Sigmoid colon (tissue), 6 donors: ENCODE measurements at regions not wholly inside any gene's neighbourhood (a gene's known extent, or its start where the extent isn't known, plus 50 kb on each side); places are given as distances from the start of the nearest gene placed in this dataset.
"Not testable (repeated sequence)": the region's sequence is repeated elsewhere in the genome, so short reads cannot be mapped to it uniquely, and the experiment has no call there.

Experiments used
- DNase-seq: peaks from one replicate; pipeline ENCODE4 v3.0.0-alpha.2; 2019
- H3K27ac ChIP-seq, 4 donors: fragments of 200-600 bp; sonication (generic); one replicate each; pipeline ENCODE4 v1.5.1; 2016 to 2019; ENCODE audit warnings: mild to moderate bottlenecking in 1 of 4
- H3K27me3 ChIP-seq, 3 donors: fragments of 200-600 bp; sonication (generic); one replicate each; pipeline ENCODE4 v1.5.1; 2019; ENCODE audit warnings: mild to moderate bottlenecking in 1 of 3
- H3K36me3 ChIP-seq, 4 donors: fragments of 200-600 bp; sonication (generic); one replicate each; pipeline ENCODE4 v1.5.1; 2016 to 2019
- H3K4me1 ChIP-seq, 4 donors: fragments of 200-600 bp; sonication (generic); one replicate each; pipeline ENCODE4 v1.5.1; 2017 to 2019
- H3K4me3 ChIP-seq, 4 donors: fragments of 200-600 bp; sonication (generic); one replicate each; pipeline ENCODE4 v1.5.1; 2017 to 2019; ENCODE audit warnings: mild to moderate bottlenecking in 2 of 4, moderate library complexity in 1 of 4
- H3K9me3 ChIP-seq, 4 donors: fragments of 200-600 bp in 3 of 4; sonication (generic) in 3 of 4; one replicate each; pipeline versions ENCODE4 v1.5.1 to v1.6.1; 2013 to 2019
- EP300 ChIP-seq, 4 donors: sonication (generic); formaldehyde crosslinking; IDR thresholded peaks; one replicate each; pipeline ENCODE4 v1.6.1; 2017; ENCODE audit warnings: antibody characterized with exemption in 4 of 4
- POLR2A ChIP-seq, 2 donors: fragments of 450-650 bp; IDR thresholded peaks; one replicate each; pipeline ENCODE4 v1.6.1; 2016; ENCODE audit warnings: antibody characterized with exemption in 2 of 2, mild to moderate bottlenecking in 2 of 2, moderate library complexity in 2 of 2
- POLR2AphosphoS5 ChIP-seq, 4 donors: sonication (generic); formaldehyde crosslinking; IDR thresholded peaks; one replicate each; pipeline ENCODE4 v1.6.1; 2017; ENCODE audit warnings: antibody characterized with exemption in 4 of 4
- WGBS, 2 donors: extraction: QIAGEN DNeasy Blood & Tissue Kit; methylation state at CpG; one replicate each; pipeline ENCODE4 v1.1.7; 2013; 5-methylcytosine and 5-hydroxymethylcytosine counted together
- intact Hi-C: fragments of 100-400 bp; cut with DNase I; formaldehyde crosslinking; loops from one replicate; pipeline ENCODE4 v1.15.1; 2023
- TF ChIP-seq, protein P1 (sequence below), 4 experiments: fragments of 450-650 bp in 3 of 4; fragments of 200-600 bp in 1 of 4; IDR thresholded peaks; one replicate each; pipeline ENCODE4 v1.5.1; 2016 to 2019; ENCODE audit warnings: antibody characterized with exemption in 4 of 4, mild to moderate bottlenecking in 3 of 4, moderate library complexity in 2 of 4
- donor health status: healthy with polysubstance abuse.
- donor health status: healthy.

DNA sequence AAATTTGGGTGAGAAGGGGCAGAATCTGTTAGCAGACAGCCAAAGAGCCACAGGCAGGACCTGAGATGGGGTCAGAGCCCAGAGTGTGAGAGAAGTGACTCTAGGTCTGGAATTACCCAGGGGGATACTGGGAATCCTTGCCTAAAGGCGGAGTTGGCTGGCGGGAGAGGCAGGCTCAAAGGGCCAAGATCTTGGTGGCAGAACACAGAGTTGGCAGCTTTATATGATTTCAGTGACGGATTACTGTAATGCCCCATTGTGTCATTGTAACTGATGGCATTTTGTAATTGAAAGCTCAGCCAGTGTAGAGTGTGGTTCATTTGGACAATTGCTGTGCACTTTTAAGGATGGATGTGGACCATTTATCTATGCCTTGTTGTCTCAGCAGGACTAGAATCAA, 77.3 kb downstream of the SMIM20 start:
- H3K4me3 ChIP-seq: no peak overlapping the region
- no peak overlapping the region for H3K27ac ChIP-seq
- TF ChIP-seq POLR2AphosphoS5 (IDR thresholded peaks at IDR 0.05) (no peak), EP300 (IDR thresholded peaks at IDR 0.05) (no peak), POLR2A (IDR thresholded peaks at IDR 0.05) (no peak)
- TF ChIP-seq, protein P1, sequence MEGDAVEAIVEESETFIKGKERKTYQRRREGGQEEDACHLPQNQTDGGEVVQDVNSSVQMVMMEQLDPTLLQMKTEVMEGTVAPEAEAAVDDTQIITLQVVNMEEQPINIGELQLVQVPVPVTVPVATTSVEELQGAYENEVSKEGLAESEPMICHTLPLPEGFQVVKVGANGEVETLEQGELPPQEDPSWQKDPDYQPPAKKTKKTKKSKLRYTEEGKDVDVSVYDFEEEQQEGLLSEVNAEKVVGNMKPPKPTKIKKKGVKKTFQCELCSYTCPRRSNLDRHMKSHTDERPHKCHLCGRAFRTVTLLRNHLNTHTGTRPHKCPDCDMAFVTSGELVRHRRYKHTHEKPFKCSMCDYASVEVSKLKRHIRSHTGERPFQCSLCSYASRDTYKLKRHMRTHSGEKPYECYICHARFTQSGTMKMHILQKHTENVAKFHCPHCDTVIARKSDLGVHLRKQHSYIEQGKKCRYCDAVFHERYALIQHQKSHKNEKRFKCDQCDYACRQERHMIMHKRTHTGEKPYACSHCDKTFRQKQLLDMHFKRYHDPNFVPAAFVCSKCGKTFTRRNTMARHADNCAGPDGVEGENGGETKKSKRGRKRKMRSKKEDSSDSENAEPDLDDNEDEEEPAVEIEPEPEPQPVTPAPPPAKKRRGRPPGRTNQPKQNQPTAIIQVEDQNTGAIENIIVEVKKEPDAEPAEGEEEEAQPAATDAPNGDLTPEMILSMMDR (IDR thresholded peaks at IDR 0.05): no peak
- no peak for DNase-seq
- 69 to 79% methylated on average over 3 of the region's 3 CpGs for WGBS, 2 donors
- peaks cover 0 to 9% (median 4%) of the 10 kb centered on the region in 4 donors for H3K4me1 ChIP-seq
- H3K27me3 ChIP-seq: no peaks in the 10 kb centered on the region
- H3K9me3 ChIP-seq: no peaks in the 10 kb centered on the region
- intact Hi-C loops: no loop called here
- H3K36me3 ChIP-seq: no peaks in the 10 kb centered on the region

GRCh38 chr4:25993395-25994185, 79.6 kb downstream of the SMIM20 start:
- no peak overlapping the region for H3K4me3 ChIP-seq
- no peaks in the 10 kb centered on the region for H3K36me3 ChIP-seq
- WGBS, 2 donors: 73 to 77% methylated on average over 16 of the region's 16 CpGs
- no peak for DNase-seq
- H3K27ac ChIP-seq: peak overlapping the region in 1 of 4 donors; percentile 42
- no peaks in the 10 kb centered on the region for H3K9me3 ChIP-seq
- no peaks in the 10 kb centered on the region for H3K4me1 ChIP-seq
- H3K27me3 ChIP-seq: no peaks in the 10 kb centered on the region
- intact Hi-C loops: no loop called here
- TF ChIP-seq POLR2A (IDR thresholded peaks at IDR 0.05): no peak
- no peak for TF ChIP-seq POLR2AphosphoS5 (IDR thresholded peaks at IDR 0.05)
- no peak for TF ChIP-seq EP300 (IDR thresholded peaks at IDR 0.05)
- TF ChIP-seq, protein P1 (IDR thresholded peaks at IDR 0.05): no peak

DNA sequence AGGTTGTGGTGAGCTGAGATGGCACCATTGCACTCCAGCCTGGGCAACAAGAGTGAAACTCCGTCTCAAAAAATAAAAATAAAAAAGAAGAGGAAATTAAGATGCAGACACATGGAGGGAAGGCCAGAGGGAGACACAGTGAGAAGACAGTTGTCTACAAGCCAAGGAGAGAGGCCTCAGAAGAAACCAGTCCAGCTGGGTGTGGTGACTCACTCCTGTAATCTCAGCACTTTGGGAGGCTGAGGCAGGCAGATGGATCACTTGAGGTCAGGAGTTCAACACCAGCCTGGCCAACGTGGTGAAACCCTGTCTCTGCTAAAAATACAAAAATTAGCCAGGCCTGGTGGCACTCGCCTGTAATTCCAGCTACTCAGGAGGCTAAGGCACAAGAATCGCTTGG, 80.6 kb downstream of the SMIM20 start:
- 77 to 84% methylated on average over 4 of the region's 4 CpGs for WGBS, 2 donors
- H3K9me3 ChIP-seq, H3K27me3 ChIP-seq, DNase-seq, H3K4me3 ChIP-seq, H3K4me1 ChIP-seq, H3K36me3 ChIP-seq, intact Hi-C loops: not testable (repeated sequence)
- H3K27ac ChIP-seq: peak overlapping the region in 1 of 4 donors; percentile 42

DNA sequence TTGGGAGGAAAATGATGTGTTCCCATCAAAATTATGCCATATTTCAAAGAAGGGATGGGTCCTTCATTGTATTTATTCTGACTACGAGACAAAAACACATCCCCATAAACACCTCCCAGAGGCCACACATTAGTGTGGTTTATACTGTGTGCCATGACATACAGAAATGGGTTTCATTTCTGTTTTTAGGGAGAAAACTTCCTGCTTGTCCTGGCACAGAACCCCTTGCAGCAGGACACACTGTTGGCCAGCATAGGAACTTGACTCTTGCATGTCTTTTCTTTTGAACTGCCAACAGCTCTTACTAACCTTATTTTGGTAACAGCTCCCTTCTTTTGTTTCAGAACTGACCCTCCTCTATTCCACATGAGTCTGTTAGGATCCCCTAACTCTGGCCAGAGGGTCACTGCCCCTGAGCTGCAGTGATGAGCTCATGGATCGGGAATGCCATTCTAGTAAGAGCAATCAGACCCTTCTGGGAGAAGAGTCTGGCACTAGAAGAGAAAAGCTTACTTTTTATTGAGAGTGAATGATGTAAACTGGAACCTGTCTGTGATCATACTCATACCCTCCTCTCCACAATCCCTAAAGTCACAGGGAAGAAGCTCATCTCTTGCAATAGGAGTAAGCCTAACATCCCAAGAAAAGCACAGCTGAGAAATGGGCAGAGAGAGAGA, 86.4 kb downstream of the SMIM20 start:
- no peak overlapping the region for H3K27ac ChIP-seq
- no peaks in the 10 kb centered on the region for H3K27me3 ChIP-seq

DNA sequence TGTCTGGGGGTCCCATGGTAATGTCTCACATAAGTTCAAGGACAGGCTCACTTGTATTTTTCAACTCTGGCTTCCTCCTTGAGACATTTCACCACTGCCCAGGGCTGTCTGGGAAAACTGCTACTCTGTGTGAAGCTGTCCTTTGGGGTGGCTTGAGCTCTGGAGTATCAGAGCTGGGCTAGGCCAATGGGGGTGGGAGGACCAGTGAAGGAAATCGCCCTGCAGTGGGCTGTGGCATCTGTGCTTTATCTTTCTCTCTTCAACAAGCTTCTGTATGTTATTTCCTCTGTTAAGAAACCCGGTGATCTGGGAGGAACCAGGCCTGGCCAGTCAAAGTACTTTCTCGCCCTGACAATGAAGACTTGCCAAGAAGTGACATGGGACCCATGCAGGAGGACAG, 87.4 kb downstream of the SMIM20 start:
- TF ChIP-seq POLR2AphosphoS5 (IDR thresholded peaks at IDR 0.05): no peak
- TF ChIP-seq, protein P1 (IDR thresholded peaks at IDR 0.05): no peak
- TF ChIP-seq POLR2A (IDR thresholded peaks at IDR 0.05): no peak
- TF ChIP-seq EP300 (IDR thresholded peaks at IDR 0.05): no peak
- no peaks in the 10 kb centered on the region for H3K27me3 ChIP-seq
- no peaks in the 10 kb centered on the region for H3K36me3 ChIP-seq
- H3K4me3 ChIP-seq: no peak overlapping the region
- DNase-seq: no peak
- intact Hi-C loops: no loop called here
- 78 to 83% methylated on average over 3 of the region's 3 CpGs for WGBS, 2 donors
- H3K9me3 ChIP-seq: no peaks in the 10 kb centered on the region
- H3K27ac ChIP-seq: no peak overlapping the region
- no peaks in the 10 kb centered on the region for H3K4me1 ChIP-seq

More for the DNA sequence above, 86.4 kb downstream of the SMIM20 start:
- TF ChIP-seq, protein P1 (IDR thresholded peaks at IDR 0.05): no peak
- TF ChIP-seq EP300 (IDR thresholded peaks at IDR 0.05) (no peak), POLR2A (IDR thresholded peaks at IDR 0.05) (no peak), POLR2AphosphoS5 (IDR thresholded peaks at IDR 0.05) (no peak)
- H3K9me3 ChIP-seq: no peaks in the 10 kb centered on the region
- H3K36me3 ChIP-seq: no peaks in the 10 kb centered on the region
- intact Hi-C loops: no loop called here
- DNase-seq: no peak
- no peaks in the 10 kb centered on the region for H3K4me1 ChIP-seq
- WGBS, 2 donors: 84 to 86% methylated on average over 2 of the region's 2 CpGs
- H3K4me3 ChIP-seq: no peak overlapping the region
